Smooth muscle cell (in vitro differentiated cells): ENCODE measurements at regions not wholly inside any gene's neighbourhood (a gene's known extent, or its start where the extent isn't known, plus 50 kb on each side); places are given as distances from the start of the nearest gene placed in this dataset.

Experiments used
- DNase-seq: peaks from one replicate; lab custom pipeline; 2025; ENCODE audit not compliant: unreplicated experiment; lab: John Stamatoyannopoulos, UW
- H2AFZ ChIP-seq: fragments of 200-600 bp; sonication (generic); 2 replicates; pipeline ENCODE4 v1.6.0; 2016; ENCODE audit warnings: antibody characterized with exemption, low read depth, mild to moderate bottlenecking
- H3F3A ChIP-seq: fragments of 200-600 bp; sonication (generic); 2 replicates; pipeline ENCODE4 v1.6.0; 2017; ENCODE audit warnings: antibody characterized with exemption, low read depth
- H3K27ac ChIP-seq: fragments of 200-600 bp; sonication (generic); 2 replicates; pipeline ENCODE4 v1.5.1; 2016; ENCODE audit warnings: low read depth, mild to moderate bottlenecking
- H3K27me3 ChIP-seq: fragments of 200-600 bp; sonication (generic); 2 replicates; pipeline ENCODE4 v1.6.1; 2016; ENCODE audit warnings: low read depth, mild to moderate bottlenecking
- H3K36me3 ChIP-seq: fragments of 200-600 bp; sonication (generic); 2 replicates; pipeline ENCODE4 v1.5.1; 2016; ENCODE audit warnings: low read depth
- H3K4me1 ChIP-seq: fragments of 200-600 bp; sonication (generic); 2 replicates; pipeline ENCODE4 v1.5.1; 2016; ENCODE audit warnings: low read depth
- H3K4me2 ChIP-seq: fragments of 200-600 bp; sonication (generic); 2 replicates; pipeline ENCODE4 v1.6.0; 2016; ENCODE audit warnings: mild to moderate bottlenecking
- H3K4me3 ChIP-seq: fragments of 200-600 bp; sonication (generic); 2 replicates; pipeline ENCODE4 v1.5.1; 2016; ENCODE audit warnings: mild to moderate bottlenecking
- H3K79me2 ChIP-seq: fragments of 200-600 bp; sonication (generic); 2 replicates; pipeline ENCODE4 v1.6.0; 2016; ENCODE audit warnings: low read depth, mild to moderate bottlenecking
- H3K9ac ChIP-seq: fragments of 200-600 bp; sonication (generic); 2 replicates; pipeline ENCODE4 v1.6.0; 2016; ENCODE audit warnings: low read depth
- H3K9me3 ChIP-seq: fragments of 200-600 bp; sonication (generic); replicated peaks from 2 replicates; pipeline ENCODE4 v1.5.1; 2016; ENCODE audit warnings: low read depth
- H4K20me1 ChIP-seq: fragments of 200-600 bp; sonication (generic); 2 replicates; pipeline ENCODE4 v1.6.0; 2016; ENCODE audit warnings: low read depth
- WGBS: methylation state at CpG from one replicate; pipeline ENCODE4 v1.1.7; 2016; ENCODE audit warnings: low lambda C conversion rate; 5-methylcytosine and 5-hydroxymethylcytosine counted together
- TF ChIP-seq, protein P1 (sequence below): fragments of 200-600 bp; sonication (generic); IDR thresholded peaks from 2 replicates; pipeline ENCODE4 v1.5.1; 2017; ENCODE audit warnings: borderline replicate concordance, mild to moderate bottlenecking, antibody characterized with exemption; ENCODE audit not compliant: insufficient read depth, poor library complexity, severe bottlenecking

DNA sequence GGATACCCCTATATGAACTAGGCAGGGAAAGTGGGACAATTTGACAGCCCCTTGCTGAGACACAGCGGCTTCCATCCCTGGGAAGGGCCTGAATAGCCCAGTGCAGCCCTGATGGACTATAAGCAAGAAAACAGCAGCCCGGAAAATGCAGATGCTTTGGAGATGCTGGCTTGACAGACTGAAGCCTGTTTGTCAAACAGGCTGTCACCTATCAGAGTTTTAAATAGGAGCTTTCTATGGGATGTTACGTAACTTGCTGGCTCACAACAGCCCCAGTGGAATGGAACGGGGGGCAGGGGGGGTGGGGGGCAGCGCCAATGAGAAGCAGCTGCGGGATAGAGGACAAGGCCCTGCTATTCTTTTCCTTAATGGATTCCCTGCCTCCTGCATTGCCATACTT lies 91.9 kb upstream of the NTM start:
- H2AFZ ChIP-seq: no peak overlapping the region
- H3F3A ChIP-seq: no peaks in the 10 kb centered on the region
- TF ChIP-seq, protein P1, sequence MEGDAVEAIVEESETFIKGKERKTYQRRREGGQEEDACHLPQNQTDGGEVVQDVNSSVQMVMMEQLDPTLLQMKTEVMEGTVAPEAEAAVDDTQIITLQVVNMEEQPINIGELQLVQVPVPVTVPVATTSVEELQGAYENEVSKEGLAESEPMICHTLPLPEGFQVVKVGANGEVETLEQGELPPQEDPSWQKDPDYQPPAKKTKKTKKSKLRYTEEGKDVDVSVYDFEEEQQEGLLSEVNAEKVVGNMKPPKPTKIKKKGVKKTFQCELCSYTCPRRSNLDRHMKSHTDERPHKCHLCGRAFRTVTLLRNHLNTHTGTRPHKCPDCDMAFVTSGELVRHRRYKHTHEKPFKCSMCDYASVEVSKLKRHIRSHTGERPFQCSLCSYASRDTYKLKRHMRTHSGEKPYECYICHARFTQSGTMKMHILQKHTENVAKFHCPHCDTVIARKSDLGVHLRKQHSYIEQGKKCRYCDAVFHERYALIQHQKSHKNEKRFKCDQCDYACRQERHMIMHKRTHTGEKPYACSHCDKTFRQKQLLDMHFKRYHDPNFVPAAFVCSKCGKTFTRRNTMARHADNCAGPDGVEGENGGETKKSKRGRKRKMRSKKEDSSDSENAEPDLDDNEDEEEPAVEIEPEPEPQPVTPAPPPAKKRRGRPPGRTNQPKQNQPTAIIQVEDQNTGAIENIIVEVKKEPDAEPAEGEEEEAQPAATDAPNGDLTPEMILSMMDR: no peak
- H3K27ac ChIP-seq: no peak overlapping the region
- no peaks in the 10 kb centered on the region for H3K9me3 ChIP-seq
- no peak overlapping the region for H3K9ac ChIP-seq
- no peak overlapping the region for H3K4me3 ChIP-seq
- H4K20me1 ChIP-seq: no peaks in the 10 kb centered on the region
- peaks cover 4% of the 10 kb centered on the region for H3K27me3 ChIP-seq
- H3K4me1 ChIP-seq: no peaks in the 10 kb centered on the region
- 93% methylated on average over 6 of the region's 6 CpGs for WGBS
- no peak overlapping the region for H3K4me2 ChIP-seq
- H3K79me2 ChIP-seq: no peaks in the 10 kb centered on the region
- H3K36me3 ChIP-seq: no peaks in the 10 kb centered on the region
- DNase-seq: no peak

DNA sequence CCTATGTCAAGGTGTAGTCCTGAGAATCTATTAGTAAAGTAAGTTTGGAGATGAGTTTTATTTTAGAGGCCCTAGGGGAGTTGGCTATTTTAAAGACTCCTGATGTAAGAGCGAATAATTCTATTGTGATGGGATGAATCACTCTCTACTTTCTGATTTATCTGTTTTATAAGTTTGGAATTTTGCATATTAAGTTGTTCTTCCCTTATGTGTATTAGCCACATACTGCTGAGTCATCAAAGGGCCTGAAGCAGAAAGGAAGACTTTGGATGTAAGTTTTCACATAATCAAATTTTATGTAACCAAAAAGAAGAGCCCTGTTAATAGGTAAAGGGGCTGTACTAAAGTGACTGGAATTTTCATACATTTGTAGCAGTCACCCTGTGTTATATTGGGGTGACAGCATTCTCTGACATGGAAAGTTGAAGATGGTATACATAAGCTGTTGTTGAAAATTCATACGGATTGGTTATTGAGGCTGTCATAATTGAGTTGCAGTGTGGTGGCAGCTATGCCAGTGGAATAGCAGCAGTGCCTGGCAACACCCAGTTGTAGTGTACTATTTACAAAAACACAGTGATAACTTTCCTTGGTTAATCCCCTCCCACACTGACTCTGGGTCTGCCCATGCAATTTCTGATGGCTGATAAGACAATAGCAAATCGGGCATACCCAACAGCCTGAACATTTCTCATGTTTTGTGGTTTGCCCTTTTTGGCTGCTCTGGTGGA lies 90.6 kb upstream of the NTM start:
- no peaks in the 10 kb centered on the region for H3K4me1 ChIP-seq
- DNase-seq: no peak
- no peaks in the 10 kb centered on the region for H4K20me1 ChIP-seq
- no peaks in the 10 kb centered on the region for H3K9me3 ChIP-seq
- no peak overlapping the region for H2AFZ ChIP-seq
- H3K4me3 ChIP-seq: no peak overlapping the region
- no peaks in the 10 kb centered on the region for H3F3A ChIP-seq
- no peak overlapping the region for H3K27ac ChIP-seq
- H3K36me3 ChIP-seq: no peaks in the 10 kb centered on the region
- H3K9ac ChIP-seq: no peak overlapping the region
- TF ChIP-seq, protein P1: no peak
- no peaks in the 10 kb centered on the region for H3K79me2 ChIP-seq
- WGBS: 93% methylated on average over 3 of the region's 3 CpGs
- H3K27me3 ChIP-seq: peaks cover 4% of the 10 kb centered on the region
- H3K4me2 ChIP-seq: no peak overlapping the region

DNA sequence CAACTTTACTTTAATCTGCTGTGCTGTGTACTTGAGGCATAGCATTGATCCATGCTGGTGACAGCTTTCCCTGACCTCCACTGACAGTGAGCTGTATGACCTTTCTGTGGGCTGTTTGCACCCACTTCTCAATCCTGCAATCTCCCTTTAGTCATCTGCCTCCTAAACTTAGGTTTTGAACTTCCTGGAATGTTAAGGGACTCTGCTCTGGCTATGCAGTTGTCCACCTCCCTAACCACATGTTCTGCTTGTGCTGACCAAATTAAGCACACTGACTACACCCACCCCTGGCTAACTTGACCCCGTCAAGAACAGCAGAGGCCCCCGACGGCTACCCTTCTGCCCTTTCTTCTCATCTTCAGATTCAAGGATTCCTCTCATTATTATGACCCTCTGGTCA lies 89.1 kb upstream of the NTM start:
- 86% methylated on average over 3 of the region's 3 CpGs for WGBS
- Histone ChIP-seq H3K36me3 (no peaks in the 10 kb centered on the region), H3K4me3 (no peak overlapping the region), H3F3A (no peaks in the 10 kb centered on the region), H3K9me3 (no peaks in the 10 kb centered on the region), H3K4me1 (no peaks in the 10 kb centered on the region), H3K27me3 (no peaks in the 10 kb centered on the region), H4K20me1 (no peaks in the 10 kb centered on the region), H3K27ac (no peak overlapping the region), H2AFZ (no peak overlapping the region), H3K4me2 (no peak overlapping the region), H3K9ac (no peak overlapping the region), H3K79me2 (no peaks in the 10 kb centered on the region)
- TF ChIP-seq, protein P1: no peak
- no peak for DNase-seq

DNA sequence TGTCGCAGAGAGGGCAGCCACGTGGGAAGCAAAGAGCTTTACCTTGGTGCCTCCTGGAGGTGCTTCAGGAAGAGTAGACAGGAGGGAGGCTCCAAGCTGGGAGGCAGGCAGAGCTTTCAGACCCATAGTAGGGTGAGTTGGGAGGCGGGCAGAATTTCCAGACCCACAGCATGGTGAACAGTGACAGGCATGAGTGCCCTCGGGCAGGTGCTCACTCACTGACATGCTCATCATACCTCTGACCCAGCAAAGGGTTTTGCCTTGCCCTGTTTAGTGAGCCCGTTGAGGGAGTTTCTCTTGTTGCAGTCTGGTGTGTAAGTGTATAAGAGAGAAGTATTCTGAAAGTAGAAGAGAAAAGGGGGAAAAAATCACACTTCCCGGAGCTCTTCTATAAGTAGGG lies 86.4 kb upstream of the NTM start:
- Histone ChIP-seq H3K27ac (no peak overlapping the region), H3K27me3 (no peaks in the 10 kb centered on the region), H3K4me2 (no peak overlapping the region), H3K36me3 (no peaks in the 10 kb centered on the region), H3F3A (no peaks in the 10 kb centered on the region), H3K79me2 (no peaks in the 10 kb centered on the region), H2AFZ (no peak overlapping the region), H3K9ac (no peak overlapping the region), H3K9me3 (no peaks in the 10 kb centered on the region), H3K4me1 (no peaks in the 10 kb centered on the region), H3K4me3 (no peak overlapping the region), H4K20me1 (no peaks in the 10 kb centered on the region)
- DNase-seq: no peak
- 77% methylated on average over 6 of the region's 6 CpGs for WGBS
- TF ChIP-seq, protein P1: no peak
